Subcutaneous abdominal adipose tissue (tissue), 5 donors: ENCODE measurements at regions not wholly inside any gene's neighbourhood (a gene's known extent, or its start where the extent isn't known, plus 50 kb on each side); places are given as distances from the start of the nearest gene placed in this dataset.

ENCODE experiments used
- H3K27ac ChIP-seq: one replicate; pipeline ENCODE4 v1.7.0; 2013; ENCODE audit warnings: low read depth, mild to moderate bottlenecking, inconsistent platforms, low read length, moderate library complexity
- H3K27me3 ChIP-seq, 5 donors: one replicate each; pipeline ENCODE4 v1.7.0; 2013; ENCODE audit warnings: low read length in 5 of 5, inconsistent platforms in 1 of 5; ENCODE audit not compliant: control insufficient read depth in 5 of 5, insufficient read depth in 4 of 5
- H3K36me3 ChIP-seq, 5 donors: one replicate each; pipeline ENCODE4 v1.7.0; 2013; ENCODE audit warnings: low read length in 5 of 5; ENCODE audit not compliant: control insufficient read depth in 5 of 5, insufficient read depth in 5 of 5
- H3K4me1 ChIP-seq, 5 donors: one replicate each; pipeline ENCODE4 v1.7.0; 2013; ENCODE audit warnings: low read length in 5 of 5, mild to moderate bottlenecking in 3 of 5, moderate library complexity in 1 of 5; ENCODE audit not compliant: control insufficient read depth in 5 of 5, insufficient read depth in 5 of 5
- H3K4me3 ChIP-seq, 5 donors: one replicate each; pipeline ENCODE4 v1.7.0; 2013; ENCODE audit warnings: low read length in 5 of 5, low read depth in 1 of 5
- H3K9ac ChIP-seq, 5 donors: one replicate each; pipeline ENCODE4 v1.7.0; 2013; ENCODE audit warnings: low read length in 5 of 5, mild to moderate bottlenecking in 4 of 5, moderate library complexity in 3 of 5
- H3K9me3 ChIP-seq, 5 donors: one replicate each; pipeline ENCODE4 v1.7.0; 2013; ENCODE audit warnings: low read length in 5 of 5; ENCODE audit not compliant: control insufficient read depth in 5 of 5
- donor health status: healthy.
- donor health status: healthy.
- donor health status: healthy.
- donor health status: healthy.
- donor health status: healthy.

DNA sequence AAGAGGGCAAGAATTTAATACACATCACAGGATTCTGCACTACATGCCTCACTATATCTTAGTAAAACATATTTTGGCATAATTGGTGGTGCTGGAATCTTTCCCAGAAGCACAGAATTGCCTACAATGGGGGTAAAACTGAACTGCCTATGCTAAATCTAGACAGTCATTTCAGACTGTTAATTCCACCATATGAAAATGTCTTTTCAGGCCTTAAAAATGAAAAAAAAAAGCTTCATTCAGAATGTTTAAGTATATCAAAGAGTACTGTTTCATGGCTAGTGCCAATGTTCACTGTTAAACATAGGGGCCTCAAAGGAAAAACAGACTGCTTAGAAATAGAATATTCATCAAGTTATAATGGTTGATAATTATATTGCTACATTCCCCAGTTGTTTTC, 797.0 kb downstream of the PCDH19 start:
- H3K4me3 ChIP-seq = no peak overlapping the region
- H3K9me3 ChIP-seq = no peaks in the 10 kb centered on the region
- H3K4me1 ChIP-seq = no peaks in the 10 kb centered on the region
- H3K9ac ChIP-seq = no peak overlapping the region
- no peak overlapping the region for H3K27ac ChIP-seq
- peaks cover 0 to 8% (median 2%) of the 10 kb centered on the region in 5 donors for H3K27me3 ChIP-seq
- no peaks in the 10 kb centered on the region for H3K36me3 ChIP-seq

GRCh38 chrX:99603091-99603814, 806.8 kb downstream of the PCDH19 start:
- H3K27ac ChIP-seq = no peak overlapping the region
- no peak overlapping the region for H3K4me3 ChIP-seq
- H3K4me1 ChIP-seq = no peaks in the 10 kb centered on the region
- H3K27me3 ChIP-seq = peaks cover 0 to 5% (median 0%) of the 10 kb centered on the region in 5 donors
- H3K9ac ChIP-seq = no peak overlapping the region
- no peaks in the 10 kb centered on the region for H3K36me3 ChIP-seq
- H3K9me3 ChIP-seq = no peaks in the 10 kb centered on the region

DNA sequence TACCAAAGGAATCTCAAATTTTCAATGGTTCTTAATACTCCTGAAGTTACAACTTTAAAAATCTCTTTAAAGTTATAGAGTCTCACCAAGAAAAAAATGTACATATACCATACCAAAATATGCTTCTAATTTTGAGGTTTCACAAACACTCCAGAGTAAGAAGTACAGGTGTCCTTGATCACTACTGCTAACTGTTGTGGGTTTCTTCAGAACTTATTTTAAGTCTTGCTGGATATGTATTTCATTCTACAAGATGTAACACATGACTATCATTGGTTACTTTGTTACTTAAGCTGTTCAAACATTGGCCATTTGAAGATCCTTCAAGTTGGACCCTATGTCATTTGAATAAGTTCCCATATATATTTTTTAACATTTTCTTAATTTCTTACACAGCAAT, 808.0 kb downstream of the PCDH19 start:
- no peak overlapping the region for H3K27ac ChIP-seq
- H3K9me3 ChIP-seq = no peaks in the 10 kb centered on the region
- no peak overlapping the region for H3K4me3 ChIP-seq
- no peak overlapping the region for H3K9ac ChIP-seq
- peaks cover 0 to 5% (median 0%) of the 10 kb centered on the region in 5 donors for H3K27me3 ChIP-seq
- H3K4me1 ChIP-seq = no peaks in the 10 kb centered on the region
- H3K36me3 ChIP-seq = no peaks in the 10 kb centered on the region

GRCh38 chrX:99588936-99589335, 821.1 kb downstream of the PCDH19 start:
- no peaks in the 10 kb centered on the region for H3K9me3 ChIP-seq
- H3K36me3 ChIP-seq = no peaks in the 10 kb centered on the region
- H3K9ac ChIP-seq = no peak overlapping the region

DNA sequence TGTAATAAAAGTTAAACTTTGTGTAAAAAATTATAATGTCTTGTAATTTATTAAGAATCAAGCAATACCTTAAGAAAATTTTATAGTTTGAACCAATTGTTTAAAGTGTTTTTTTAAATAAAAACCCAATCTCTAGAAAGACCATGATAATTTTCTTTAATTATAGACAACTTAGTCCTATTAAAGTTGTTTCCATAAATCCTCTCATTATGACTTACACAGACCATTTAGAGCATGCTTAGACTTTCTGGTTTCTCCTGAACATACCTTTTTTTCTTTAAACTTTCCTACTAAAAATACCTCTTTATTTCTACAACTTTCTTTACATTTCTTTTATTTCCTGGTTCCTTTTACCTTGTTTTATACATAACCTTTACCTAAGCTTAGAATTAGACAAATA, 837.4 kb downstream of the PCDH19 start:
- H3K36me3 ChIP-seq = no peaks in the 10 kb centered on the region
- H3K9ac ChIP-seq = no peak overlapping the region
- no peak overlapping the region for H3K27ac ChIP-seq
- H3K4me1 ChIP-seq = no peaks in the 10 kb centered on the region
- no peak overlapping the region for H3K4me3 ChIP-seq
- peaks cover 0 to 2% (median 0%) of the 10 kb centered on the region in 5 donors for H3K27me3 ChIP-seq
- peaks cover 0 to 23% (median 10%) of the 10 kb centered on the region in 5 donors for H3K9me3 ChIP-seq

More at GRCh38 chrX:99588936-99589335, 821.1 kb downstream of the PCDH19 start:
- no peak overlapping the region for H3K27ac ChIP-seq
- H3K4me3 ChIP-seq = no peak overlapping the region
- no peaks in the 10 kb centered on the region for H3K27me3 ChIP-seq
- H3K4me1 ChIP-seq = no peaks in the 10 kb centered on the region

GRCh38 chrX:99549381-99549780, 860.7 kb downstream of the PCDH19 start:
- Histone ChIP-seq H3K27ac (no peak overlapping the region), H3K4me3 (no peak overlapping the region), H3K9ac (no peak overlapping the region), H3K4me1 (no peaks in the 10 kb centered on the region), H3K27me3 (no peaks in the 10 kb centered on the region), H3K9me3 (peaks cover 0 to 5% (median 0%) of the 10 kb centered on the region in 5 donors), H3K36me3 (no peaks in the 10 kb centered on the region)

DNA sequence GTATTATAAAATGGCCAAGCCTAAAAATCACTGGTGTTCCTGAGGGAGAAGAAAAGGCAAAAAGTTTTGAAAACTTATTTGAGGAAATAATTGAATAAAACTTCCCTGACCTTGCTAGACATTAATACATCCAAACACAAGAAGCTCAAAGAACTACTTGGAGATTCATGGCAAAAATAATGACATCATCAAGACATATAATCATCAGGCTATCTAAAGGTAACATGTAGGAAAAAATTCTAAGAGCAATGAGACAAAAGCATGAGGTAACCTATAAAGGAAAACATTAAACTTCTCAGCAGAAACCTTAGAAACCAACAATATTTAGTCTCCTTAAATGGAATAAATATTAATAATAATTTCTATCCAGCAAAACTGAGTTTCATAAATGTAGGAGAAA, 887.6 kb downstream of the PCDH19 start:
- no peak overlapping the region for H3K4me3 ChIP-seq
- H3K27me3 ChIP-seq = peaks cover 5 to 14% (median 9%) of the 10 kb centered on the region in 5 donors
- H3K27ac ChIP-seq = no peak overlapping the region
- H3K9me3 ChIP-seq = peaks cover 0 to 5% (median 0%) of the 10 kb centered on the region in 5 donors
- no peaks in the 10 kb centered on the region for H3K36me3 ChIP-seq
- no peak overlapping the region for H3K9ac ChIP-seq
- H3K4me1 ChIP-seq = no peaks in the 10 kb centered on the region

DNA sequence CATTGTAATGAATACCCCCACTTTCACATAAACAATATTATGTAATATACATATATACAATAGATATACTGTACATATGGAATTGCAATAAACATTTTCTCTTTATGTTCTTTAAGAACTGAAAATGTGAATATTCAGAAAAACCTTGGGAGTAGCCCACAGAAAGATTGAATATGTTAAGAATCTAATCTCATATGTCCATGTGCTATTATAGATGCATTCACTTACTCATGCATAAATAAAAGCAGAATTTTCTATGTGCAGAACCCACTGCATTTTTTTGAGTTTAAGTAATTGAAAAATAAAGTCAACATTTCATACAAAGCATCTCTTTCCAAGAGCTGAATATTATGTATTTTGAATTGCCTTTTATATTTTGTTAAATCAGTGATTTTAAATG, 902.3 kb downstream of the PCDH19 start:
- Histone ChIP-seq H3K4me1 (no peaks in the 10 kb centered on the region), H3K9ac (no peak overlapping the region), H3K9me3 (no peaks in the 10 kb centered on the region), H3K27me3 (peaks cover 0 to 3% (median 0%) of the 10 kb centered on the region in 5 donors), H3K27ac (no peak overlapping the region), H3K36me3 (no peaks in the 10 kb centered on the region), H3K4me3 (no peak overlapping the region)

- Histone ChIP-seq H3K4me1 (no peaks in the 10 kb centered on the region), H3K9ac (no peak overlapping the region), H3K27ac (no peak overlapping the region), H3K4me3 (no peak overlapping the region), H3K27me3 (peaks cover 0 to 7% (median 0%) of the 10 kb centered on the region in 5 donors), H3K9me3 (peaks cover 1 to 13% (median 4%) of the 10 kb centered on the region in 5 donors), H3K36me3 (no peaks in the 10 kb centered on the region)
Measured at GRCh38 chrX:99495453-99495852, 914.6 kb downstream of the PCDH19 start.

GRCh38 chrX:99494668-99495067, 915.4 kb downstream of the PCDH19 start:
- Histone ChIP-seq H3K27me3 (peaks cover 0 to 7% (median 0%) of the 10 kb centered on the region in 5 donors), H3K4me3 (no peak overlapping the region), H3K9me3 (peaks cover 0 to 11% (median 4%) of the 10 kb centered on the region in 5 donors), H3K9ac (no peak overlapping the region), H3K4me1 (no peaks in the 10 kb centered on the region), H3K27ac (no peak overlapping the region), H3K36me3 (no peaks in the 10 kb centered on the region)
